ENCODE measurements at regions not wholly inside any gene's neighbourhood (a gene's known extent, or its start where the extent isn't known, plus 50 kb on each side); places are given as distances from the start of the nearest gene placed in this dataset.

DNA sequence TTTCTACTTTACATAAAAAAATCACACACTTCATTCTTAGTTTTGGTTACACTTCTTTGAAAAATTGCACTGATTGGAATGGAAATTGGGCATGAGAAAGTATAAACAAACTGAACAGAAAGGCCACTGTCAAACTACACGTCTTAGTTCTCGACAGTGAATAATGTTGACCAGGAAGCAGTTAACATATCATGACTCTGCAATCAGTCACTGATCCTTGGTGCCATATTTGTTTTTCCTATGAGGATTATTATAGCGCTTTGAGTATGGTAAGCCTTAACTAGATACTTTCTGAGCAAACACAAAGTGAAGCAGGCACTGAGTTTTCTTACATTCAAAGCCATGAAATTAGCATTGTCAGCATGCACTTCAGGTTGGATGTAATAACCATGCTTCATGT, 495.1 kb upstream of the ANKRD30A start:
- TF ChIP-seq, protein P1, sequence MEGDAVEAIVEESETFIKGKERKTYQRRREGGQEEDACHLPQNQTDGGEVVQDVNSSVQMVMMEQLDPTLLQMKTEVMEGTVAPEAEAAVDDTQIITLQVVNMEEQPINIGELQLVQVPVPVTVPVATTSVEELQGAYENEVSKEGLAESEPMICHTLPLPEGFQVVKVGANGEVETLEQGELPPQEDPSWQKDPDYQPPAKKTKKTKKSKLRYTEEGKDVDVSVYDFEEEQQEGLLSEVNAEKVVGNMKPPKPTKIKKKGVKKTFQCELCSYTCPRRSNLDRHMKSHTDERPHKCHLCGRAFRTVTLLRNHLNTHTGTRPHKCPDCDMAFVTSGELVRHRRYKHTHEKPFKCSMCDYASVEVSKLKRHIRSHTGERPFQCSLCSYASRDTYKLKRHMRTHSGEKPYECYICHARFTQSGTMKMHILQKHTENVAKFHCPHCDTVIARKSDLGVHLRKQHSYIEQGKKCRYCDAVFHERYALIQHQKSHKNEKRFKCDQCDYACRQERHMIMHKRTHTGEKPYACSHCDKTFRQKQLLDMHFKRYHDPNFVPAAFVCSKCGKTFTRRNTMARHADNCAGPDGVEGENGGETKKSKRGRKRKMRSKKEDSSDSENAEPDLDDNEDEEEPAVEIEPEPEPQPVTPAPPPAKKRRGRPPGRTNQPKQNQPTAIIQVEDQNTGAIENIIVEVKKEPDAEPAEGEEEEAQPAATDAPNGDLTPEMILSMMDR (IDR thresholded peaks at IDR 0.05), result no peak
- Histone ChIP-seq H3K9me3 (no peaks in the 10 kb centered on the region), H3K27me3 (no peaks in the 10 kb centered on the region), H3K36me3 (no peaks in the 10 kb centered on the region), H3K4me1 (no peaks in the 10 kb centered on the region), H3K27ac (no peak overlapping the region), H3K4me3 (no peak overlapping the region)
- no peak for DNase-seq (ENCODE audit: low spot score)

DNA sequence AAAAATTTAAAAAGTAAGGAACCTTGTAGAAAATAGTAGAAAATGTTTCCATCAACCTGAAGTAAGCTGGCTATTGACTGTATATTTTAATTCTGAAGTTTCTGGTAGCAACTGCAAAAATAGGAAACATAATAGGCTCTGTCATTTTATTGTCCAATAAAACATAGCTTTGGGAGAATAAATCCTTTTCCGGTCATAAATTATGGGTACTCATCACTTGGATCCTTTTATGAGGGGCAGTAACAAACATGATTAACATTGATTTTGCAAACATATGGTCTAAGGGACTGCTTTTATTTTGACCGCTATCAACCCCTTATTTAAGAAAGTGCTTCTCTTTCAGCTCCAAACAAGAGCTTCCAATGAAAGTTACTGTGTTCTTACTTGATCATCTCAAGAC, 495.9 kb upstream of the ANKRD30A start:
- Histone ChIP-seq H3K4me3 (no peak overlapping the region), H3K9me3 (no peaks in the 10 kb centered on the region), H3K4me1 (no peaks in the 10 kb centered on the region), H3K27ac (no peak overlapping the region), H3K36me3 (no peaks in the 10 kb centered on the region), H3K27me3 (no peaks in the 10 kb centered on the region)
- no peak for DNase-seq (ENCODE audit: low spot score)
- TF ChIP-seq, protein P1 (IDR thresholded peaks at IDR 0.05), result no peak

DNA sequence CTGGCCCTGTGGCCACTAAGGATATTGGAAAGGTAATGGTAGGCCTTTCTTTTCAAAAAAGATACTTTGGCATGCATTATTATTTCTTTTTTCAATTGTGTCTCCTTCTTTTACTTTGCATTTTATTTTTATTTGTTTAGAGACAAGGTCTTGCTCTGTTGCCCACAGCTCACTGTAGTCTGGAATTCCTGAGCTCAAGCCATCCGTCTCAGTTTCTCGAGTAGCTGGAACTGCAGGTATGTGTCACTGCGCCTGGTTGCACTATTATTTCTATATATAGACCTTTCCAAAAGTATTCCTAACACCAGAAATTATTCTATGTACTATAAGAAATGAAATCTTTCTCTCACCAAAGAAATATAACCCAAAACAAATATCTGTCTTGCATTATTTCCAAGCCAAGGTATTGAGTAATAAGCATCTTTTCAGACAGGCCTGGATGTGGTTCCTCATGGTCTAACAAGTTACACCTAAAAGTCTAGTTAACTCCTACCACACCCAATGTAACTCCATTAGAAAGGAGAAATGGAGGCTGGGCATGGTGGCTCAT, 500.8 kb upstream of the ANKRD30A start:
- TF ChIP-seq, protein P1 (IDR thresholded peaks at IDR 0.05), result no peak
- no peak for DNase-seq (ENCODE audit: low spot score)
- Histone ChIP-seq H3K27me3 (no peaks in the 10 kb centered on the region), H3K36me3 (no peaks in the 10 kb centered on the region), H3K4me3 (no peak overlapping the region), H3K27ac (no peak overlapping the region), H3K4me1 (no peaks in the 10 kb centered on the region), H3K9me3 (peaks cover 0 to 5% of the 10 kb centered on the region in 2 donors)

DNA sequence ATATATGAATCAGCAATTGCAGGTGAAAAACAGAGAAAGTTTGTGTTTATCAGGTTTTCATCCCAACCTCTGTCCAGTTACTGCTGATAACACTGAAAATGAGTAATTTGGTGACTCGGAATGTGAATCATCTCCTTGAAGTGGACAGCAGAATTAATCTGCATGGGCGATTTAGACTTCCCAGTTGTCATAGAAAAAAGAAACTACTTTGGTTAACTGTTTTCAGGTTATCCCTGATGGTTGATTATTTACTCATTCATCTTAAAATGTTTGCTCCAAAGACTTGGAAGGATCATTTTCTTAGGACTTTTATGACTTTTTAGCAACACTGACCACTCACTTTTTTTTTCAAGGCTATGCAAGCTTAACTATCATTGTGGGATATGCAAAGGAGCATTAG, 504.1 kb upstream of the ANKRD30A start:
- DNase-seq (ENCODE audit: low spot score), result no peak
- H3K27ac ChIP-seq, result no peak overlapping the region
- no peak overlapping the region for H3K4me3 ChIP-seq
- TF ChIP-seq, protein P1 (IDR thresholded peaks at IDR 0.05), result no peak
- no peaks in the 10 kb centered on the region for H3K27me3 ChIP-seq
- peaks cover 0 to 5% of the 10 kb centered on the region in 2 donors for H3K9me3 ChIP-seq
- no peaks in the 10 kb centered on the region for H3K4me1 ChIP-seq
- no peaks in the 10 kb centered on the region for H3K36me3 ChIP-seq

DNA sequence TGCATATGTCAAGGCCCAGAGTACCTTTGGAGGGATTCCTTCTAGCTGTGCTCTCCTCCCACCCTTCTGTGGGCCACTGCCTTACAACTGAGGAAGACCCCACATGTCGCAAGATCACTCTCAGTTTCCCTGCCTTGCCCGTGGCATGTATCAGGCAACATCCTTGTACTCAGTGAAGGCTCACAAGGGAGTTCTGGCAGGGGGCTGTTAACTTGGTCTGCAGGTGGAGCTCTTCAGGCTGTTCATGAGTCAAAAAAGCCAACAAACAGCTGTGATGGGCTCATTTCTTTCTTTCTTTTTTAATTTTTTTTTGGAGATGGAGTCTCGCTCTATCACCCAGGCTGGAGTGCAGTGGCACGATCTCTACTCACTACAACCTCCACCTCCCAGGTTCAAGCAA, 513.0 kb upstream of the ANKRD30A start:
- Histone ChIP-seq H3K36me3 (no peaks in the 10 kb centered on the region), H3K27me3 (no peaks in the 10 kb centered on the region)

More for the DNA sequence above, 513.0 kb upstream of the ANKRD30A start:
- TF ChIP-seq, protein P1 (IDR thresholded peaks at IDR 0.05), result no peak
- H3K4me1 ChIP-seq, result no peaks in the 10 kb centered on the region
- no peak for DNase-seq (ENCODE audit: low spot score)
- no peak overlapping the region for H3K4me3 ChIP-seq
- H3K27ac ChIP-seq, result no peak overlapping the region
- no peaks in the 10 kb centered on the region for H3K9me3 ChIP-seq

Measured in right atrium auricular region (tissue), 2 donors.